ENCODE measurements at regions not wholly inside any gene's neighbourhood (a gene's known extent, or its start where the extent isn't known, plus 50 kb on each side); places are given as distances from the start of the nearest gene placed in this dataset.

DNA sequence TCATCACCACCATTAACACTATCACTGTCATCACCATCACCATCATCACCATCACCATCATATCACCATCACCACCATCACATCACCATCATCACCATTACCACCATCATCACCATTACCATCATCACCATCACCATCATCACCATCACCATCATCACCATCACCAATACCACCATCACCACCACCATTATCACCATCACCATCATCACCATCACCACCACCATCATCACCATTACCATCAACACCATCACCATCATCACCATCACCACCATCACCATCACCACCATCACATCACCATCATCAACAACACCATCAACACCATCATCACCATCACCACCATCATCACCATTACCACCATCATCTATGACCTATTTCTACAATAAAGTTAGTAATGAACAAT is 86.1 kb upstream of the PDE10A start:
- H3F3A ChIP-seq (ENCODE audit: low read depth): no peaks in the 10 kb centered on the region
- H3K79me2 ChIP-seq (ENCODE audit: insufficient read depth, low read length): no peaks in the 10 kb centered on the region
- no peak overlapping the region for H3K4me2 ChIP-seq (ENCODE audit: low read depth, low read length, poor library complexity, severe bottlenecking)

DNA sequence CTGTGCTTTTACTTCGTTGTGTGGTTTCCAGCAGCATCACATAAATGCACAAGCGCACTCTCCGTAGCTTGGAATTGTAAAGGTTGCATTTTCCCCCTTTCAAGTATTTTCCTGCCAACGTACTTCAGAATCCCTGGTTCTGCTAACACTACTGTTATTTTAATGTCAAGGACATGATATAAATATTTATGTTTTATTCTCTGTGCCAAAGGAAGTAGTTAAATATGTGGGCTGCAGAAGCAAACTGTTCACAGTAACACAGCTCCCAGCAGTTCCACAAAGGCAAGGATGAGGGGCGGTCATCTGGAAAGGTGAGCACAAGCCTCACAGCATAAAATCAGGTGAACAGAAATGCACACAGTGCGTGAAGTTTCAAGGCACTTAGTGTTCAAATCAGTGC is 85.3 kb upstream of the PDE10A start:
- TF ChIP-seq, protein P1, sequence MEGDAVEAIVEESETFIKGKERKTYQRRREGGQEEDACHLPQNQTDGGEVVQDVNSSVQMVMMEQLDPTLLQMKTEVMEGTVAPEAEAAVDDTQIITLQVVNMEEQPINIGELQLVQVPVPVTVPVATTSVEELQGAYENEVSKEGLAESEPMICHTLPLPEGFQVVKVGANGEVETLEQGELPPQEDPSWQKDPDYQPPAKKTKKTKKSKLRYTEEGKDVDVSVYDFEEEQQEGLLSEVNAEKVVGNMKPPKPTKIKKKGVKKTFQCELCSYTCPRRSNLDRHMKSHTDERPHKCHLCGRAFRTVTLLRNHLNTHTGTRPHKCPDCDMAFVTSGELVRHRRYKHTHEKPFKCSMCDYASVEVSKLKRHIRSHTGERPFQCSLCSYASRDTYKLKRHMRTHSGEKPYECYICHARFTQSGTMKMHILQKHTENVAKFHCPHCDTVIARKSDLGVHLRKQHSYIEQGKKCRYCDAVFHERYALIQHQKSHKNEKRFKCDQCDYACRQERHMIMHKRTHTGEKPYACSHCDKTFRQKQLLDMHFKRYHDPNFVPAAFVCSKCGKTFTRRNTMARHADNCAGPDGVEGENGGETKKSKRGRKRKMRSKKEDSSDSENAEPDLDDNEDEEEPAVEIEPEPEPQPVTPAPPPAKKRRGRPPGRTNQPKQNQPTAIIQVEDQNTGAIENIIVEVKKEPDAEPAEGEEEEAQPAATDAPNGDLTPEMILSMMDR (conservative IDR thresholded peaks at IDR 0.05; ENCODE audit: low read length): no peak
- no peak for TF ChIP-seq EZH2phosphoT487 (IDR thresholded peaks at IDR 0.05; ENCODE audit: borderline replicate concordance)
- peaks cover 6% of the 10 kb centered on the region; the same call in 1 of the 2 replicates for H3K9me3 ChIP-seq (ENCODE audit: insufficient read depth, low read depth, low read length)
- H3F3A ChIP-seq (ENCODE audit: low read depth): no peaks in the 10 kb centered on the region
- no peak overlapping the region for H3K4me3 ChIP-seq (ENCODE audit: low read length, poor library complexity, severe bottlenecking)
- H3K36me3 ChIP-seq (ENCODE audit: insufficient read depth, low read length): no peaks in the 10 kb centered on the region
- no peaks in the 10 kb centered on the region for H3K27me3 ChIP-seq (ENCODE audit: insufficient read depth, low read length, poor library complexity, severe bottlenecking)
- no peaks in the 10 kb centered on the region for H3K79me2 ChIP-seq (ENCODE audit: insufficient read depth, low read length)
- no peaks in the 10 kb centered on the region for H3K9me2 ChIP-seq (replicated peaks; ENCODE audit: low read depth, low read length)
- no peaks in the 10 kb centered on the region for H4K20me1 ChIP-seq (ENCODE audit: insufficient read depth, low read length, poor library complexity, severe bottlenecking)
- H3K4me1 ChIP-seq (ENCODE audit: insufficient read depth, low read length, poor library complexity, severe bottlenecking): no peaks in the 10 kb centered on the region
- H3K9ac ChIP-seq (ENCODE audit: low read depth, low read length, poor library complexity, severe bottlenecking): no peak overlapping the region
- H2AFZ ChIP-seq (ENCODE audit: low read length): no peak overlapping the region
- H3K4me2 ChIP-seq (ENCODE audit: low read depth, low read length, poor library complexity, severe bottlenecking): no peak overlapping the region

More for the DNA sequence above, 86.1 kb upstream of the PDE10A start:
- Histone ChIP-seq H3K4me1 (ENCODE audit: insufficient read depth, low read length, poor library complexity, severe bottlenecking) (no peaks in the 10 kb centered on the region), H3K4me3 (ENCODE audit: low read length, poor library complexity, severe bottlenecking) (no peak overlapping the region), H3K9ac (ENCODE audit: low read depth, low read length, poor library complexity, severe bottlenecking) (no peak overlapping the region), H2AFZ (ENCODE audit: low read length) (no peak overlapping the region), H3K27me3 (ENCODE audit: insufficient read depth, low read length, poor library complexity, severe bottlenecking) (no peaks in the 10 kb centered on the region), H3K36me3 (ENCODE audit: insufficient read depth, low read length) (no peaks in the 10 kb centered on the region), H3K9me2 (replicated peaks; ENCODE audit: low read depth, low read length) (no peaks in the 10 kb centered on the region), H4K20me1 (ENCODE audit: insufficient read depth, low read length, poor library complexity, severe bottlenecking) (no peaks in the 10 kb centered on the region), H3K9me3 (ENCODE audit: insufficient read depth, low read depth, low read length) (peaks cover 6% of the 10 kb centered on the region; the same call in 1 of the 2 replicates)
- TF ChIP-seq, protein P1 (conservative IDR thresholded peaks at IDR 0.05; ENCODE audit: low read length): no peak
- TF ChIP-seq EZH2phosphoT487 (IDR thresholded peaks at IDR 0.05; ENCODE audit: borderline replicate concordance): no peak

- Histone ChIP-seq H3K9me3 (ENCODE audit: insufficient read depth, low read depth, low read length) (peaks cover 6% of the 10 kb centered on the region; the same call in 1 of the 2 replicates), H3F3A (ENCODE audit: low read depth) (no peaks in the 10 kb centered on the region), H3K36me3 (ENCODE audit: insufficient read depth, low read length) (no peaks in the 10 kb centered on the region), H3K4me3 (ENCODE audit: low read length, poor library complexity, severe bottlenecking) (no peak overlapping the region), H3K27me3 (ENCODE audit: insufficient read depth, low read length, poor library complexity, severe bottlenecking) (no peaks in the 10 kb centered on the region), H2AFZ (ENCODE audit: low read length) (no peak overlapping the region), H3K4me1 (ENCODE audit: insufficient read depth, low read length, poor library complexity, severe bottlenecking) (no peaks in the 10 kb centered on the region), H3K9ac (ENCODE audit: low read depth, low read length, poor library complexity, severe bottlenecking) (no peak overlapping the region), H4K20me1 (ENCODE audit: insufficient read depth, low read length, poor library complexity, severe bottlenecking) (no peaks in the 10 kb centered on the region), H3K9me2 (replicated peaks; ENCODE audit: low read depth, low read length) (no peaks in the 10 kb centered on the region), H3K79me2 (ENCODE audit: insufficient read depth, low read length) (no peaks in the 10 kb centered on the region), H3K4me2 (ENCODE audit: low read depth, low read length, poor library complexity, severe bottlenecking) (no peak overlapping the region)
- TF ChIP-seq EZH2phosphoT487 (IDR thresholded peaks at IDR 0.05; ENCODE audit: borderline replicate concordance): no peak
- TF ChIP-seq, protein P1 (conservative IDR thresholded peaks at IDR 0.05; ENCODE audit: low read length): no peak
Measured at GRCh38 chr6:165747963-165748362, 84.9 kb upstream of the PDE10A start.
